PFSK-1 (cell line): ENCODE measurements at regions not wholly inside any gene's neighbourhood (a gene's known extent, or its start where the extent isn't known, plus 50 kb on each side); places are given as distances from the start of the nearest gene placed in this dataset.

Experiments used
- REST ChIP-seq, 2 experiments: IDR thresholded peaks; 2 replicates each; pipeline versions ENCODE4 v1.6.1 to v1.8.0; 2011 to 2012; ENCODE audit warnings: low read depth in 2 of 2, low read length in 2 of 2, control low read depth in 1 of 2, inconsistent platforms in 1 of 2, mild to moderate bottlenecking in 1 of 2, moderate library complexity in 1 of 2; ENCODE audit not compliant: insufficient read depth in 1 of 2
- TAF1 ChIP-seq: IDR thresholded peaks from 2 replicates; pipeline ENCODE4 v1.6.1; 2012; ENCODE audit warnings: low read length, control low read depth, borderline replicate concordance; ENCODE audit not compliant: insufficient read depth

DNA sequence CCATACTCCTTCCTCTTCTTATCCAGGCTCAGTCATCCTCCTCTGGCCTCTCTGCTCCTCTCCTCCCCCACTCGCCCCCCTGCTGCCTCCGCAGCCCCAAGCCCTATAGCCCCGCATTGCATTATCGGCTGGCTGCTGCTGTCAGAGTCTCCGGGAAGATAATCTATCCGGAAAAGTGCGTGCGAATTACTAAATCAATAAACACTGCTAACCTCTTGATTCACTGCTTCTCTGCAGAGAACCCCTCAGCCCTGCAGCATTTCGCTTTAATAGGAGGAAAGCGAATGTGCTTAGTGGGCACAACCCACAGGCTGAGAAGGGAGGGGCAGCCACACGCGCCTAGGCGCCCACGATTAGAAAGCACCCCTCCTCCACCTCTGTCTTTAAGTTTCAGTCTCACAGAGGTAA, 167.6 kb downstream of the ABHD5 start:
- TF ChIP-seq TAF1 (no peak), REST (IDR thresholded peaks at IDR 0.05; ENCODE audit: insufficient read depth in 1 of 2, low read depth in 2 of 2, low read length in 2 of 2) (no peak)
